Activated CD8-positive, alpha-beta memory T cell treated with anti-CD3 and anti-CD28 coated beads for 1 hour (primary cell): ENCODE measurements at regions not wholly inside any gene's neighbourhood (a gene's known extent, or its start where the extent isn't known, plus 50 kb on each side); places are given as distances from the start of the nearest gene placed in this dataset.
"Not testable (repeated sequence)": the region's sequence is repeated elsewhere in the genome, so short reads cannot be mapped to it uniquely, and the experiment has no call there.

Source experiments
- DNase-seq, 2 donors: peaks; one replicate each; pipeline ENCODE4 v3.0.0-alpha.2; 2020; ENCODE audit warnings: low read depth in 1 of 2; ENCODE audit errors: extremely low read depth in 1 of 2

DNA sequence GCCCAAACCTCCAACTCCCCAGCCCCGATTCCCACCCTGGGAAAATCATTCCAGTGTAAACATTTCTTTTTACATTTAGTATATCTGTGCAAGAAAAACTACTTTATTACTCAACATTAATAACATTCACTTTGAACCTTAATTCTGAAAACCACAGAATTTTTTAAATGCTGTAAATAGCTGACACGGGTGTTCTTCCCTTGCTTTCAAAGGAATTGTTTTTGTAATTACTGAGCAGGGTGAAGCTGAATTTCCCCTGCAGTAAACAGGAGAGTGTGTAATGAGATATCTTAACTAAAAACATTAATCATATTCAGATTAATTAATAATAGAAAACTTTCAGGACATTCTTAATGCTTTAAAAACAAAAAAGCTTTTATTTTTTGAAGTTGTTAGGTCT is 99.3 kb upstream of the CITED2 start:
- no peak for DNase-seq

DNA sequence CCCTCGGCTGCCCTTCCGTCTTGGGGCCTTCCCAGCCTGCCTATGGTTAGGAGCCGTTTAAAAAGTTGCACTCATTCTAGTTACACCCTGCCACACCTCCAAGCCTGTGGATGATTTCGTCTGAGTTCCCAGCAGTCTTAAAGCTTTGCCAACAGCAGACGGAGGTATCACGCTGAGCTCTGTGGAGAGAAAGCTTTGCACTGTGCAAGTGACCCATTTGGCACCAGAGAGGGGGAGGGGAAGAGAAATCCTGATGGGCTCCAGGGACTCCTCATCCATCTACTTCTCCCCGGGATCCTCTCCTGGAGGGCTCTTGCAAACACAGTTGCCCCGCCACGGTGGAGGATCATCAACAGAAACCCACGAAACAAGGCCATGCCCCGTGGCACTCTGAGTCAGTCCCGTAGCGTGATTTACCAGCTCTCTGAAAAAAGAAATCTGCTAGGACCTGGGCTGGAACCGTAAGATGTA is 98.8 kb upstream of the CITED2 start:
- no peak for DNase-seq

DNA sequence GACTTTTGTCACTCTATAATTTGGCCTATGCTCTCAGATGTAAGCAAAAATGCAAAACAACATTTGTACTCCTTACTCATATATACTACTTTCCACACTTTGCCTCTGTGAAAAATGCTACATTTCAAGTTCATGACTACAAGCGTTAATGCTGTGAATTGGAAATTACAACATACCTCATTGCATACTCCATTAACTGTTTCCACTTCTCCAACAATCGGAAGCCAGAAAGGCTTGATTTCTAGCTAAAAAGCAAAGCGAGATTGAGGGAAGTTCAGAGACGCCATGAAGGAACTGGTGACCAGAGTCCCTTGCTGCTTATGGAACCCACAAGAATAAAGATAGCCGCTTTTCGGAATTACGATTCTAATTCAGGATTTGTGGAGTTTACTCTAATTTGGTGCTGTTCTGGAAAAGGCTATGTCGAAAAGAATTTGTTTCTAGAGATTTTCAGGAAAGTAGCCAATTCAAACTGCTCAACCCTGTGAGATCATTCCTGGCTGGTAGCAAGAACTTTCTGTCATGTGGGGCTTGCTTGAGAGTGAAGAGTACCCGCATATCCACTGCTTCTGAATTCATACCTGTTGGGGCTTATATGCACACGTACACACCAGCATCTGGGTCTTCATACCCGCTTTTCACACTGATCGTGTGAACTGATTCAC is 98.0 kb upstream of the CITED2 start:
- no peak for DNase-seq

DNA sequence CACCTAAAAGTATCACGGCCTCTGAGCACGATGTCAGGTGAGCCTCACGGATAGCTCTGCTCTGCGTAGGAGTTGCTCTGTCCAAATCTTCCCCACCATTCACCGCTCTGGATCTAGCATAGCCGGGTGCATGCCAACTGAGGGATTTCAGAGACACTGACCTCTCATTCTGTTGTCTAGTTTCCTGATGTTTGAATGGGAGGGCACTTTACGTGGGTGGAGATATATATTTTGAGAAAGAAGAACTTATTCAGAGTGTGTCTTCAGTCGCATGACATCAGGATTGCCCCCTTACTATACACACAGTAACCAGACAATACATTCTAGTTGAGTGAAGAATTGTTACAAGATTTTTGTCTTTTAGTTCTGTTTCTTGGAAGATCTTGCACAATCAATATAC is 96.5 kb upstream of the CITED2 start:
- no peak for DNase-seq

DNA sequence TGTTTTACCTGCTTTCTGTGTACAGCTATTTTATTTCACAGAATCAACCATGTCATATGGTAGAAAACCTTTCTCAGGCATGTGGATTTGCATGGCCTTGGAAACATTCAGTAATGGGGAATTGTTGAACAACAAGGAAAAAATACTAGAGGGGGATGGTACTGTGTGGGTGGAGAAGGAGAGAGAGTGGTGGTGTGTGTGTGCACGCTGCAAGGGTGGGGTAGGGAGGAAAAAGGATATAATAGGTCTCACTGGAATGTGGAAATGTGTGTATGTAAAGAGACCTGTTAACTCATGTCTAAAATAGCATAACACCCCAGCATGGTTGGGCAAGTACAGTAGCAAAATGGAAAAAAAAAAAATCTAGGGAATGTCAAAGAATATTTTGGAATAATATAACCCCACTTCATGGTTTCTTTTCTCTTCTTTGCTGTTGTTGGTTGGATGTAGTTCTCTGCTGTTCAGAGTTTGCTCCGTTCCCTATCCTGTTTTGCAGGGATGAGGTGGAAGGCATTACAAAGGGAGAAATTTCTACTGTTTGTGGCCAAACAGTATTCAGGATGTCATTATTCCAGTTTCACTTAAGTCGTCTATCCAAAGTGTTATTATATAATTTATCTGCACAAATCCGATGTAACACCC is 93.9 kb upstream of the CITED2 start:
- no peak for DNase-seq

DNA sequence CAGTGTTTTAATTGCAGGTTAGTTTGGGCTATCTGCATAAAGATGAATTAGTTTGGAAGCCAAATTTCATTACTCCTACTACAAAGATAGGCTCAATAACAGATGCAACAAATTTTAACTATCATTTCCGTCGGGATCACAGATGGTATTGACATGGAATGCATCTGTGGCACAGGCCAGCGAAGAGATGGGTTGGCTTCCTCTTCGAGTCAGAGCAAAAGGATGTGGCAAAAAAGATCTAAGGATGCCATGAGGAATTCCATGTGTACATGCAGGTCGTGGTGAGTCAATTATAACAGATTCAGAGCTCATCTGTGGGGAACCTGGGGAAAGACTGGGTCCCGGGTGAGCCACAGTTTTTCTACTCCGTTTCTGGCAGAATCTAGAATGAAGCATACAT is 83.0 kb upstream of the CITED2 start:
- no peak for DNase-seq

DNA sequence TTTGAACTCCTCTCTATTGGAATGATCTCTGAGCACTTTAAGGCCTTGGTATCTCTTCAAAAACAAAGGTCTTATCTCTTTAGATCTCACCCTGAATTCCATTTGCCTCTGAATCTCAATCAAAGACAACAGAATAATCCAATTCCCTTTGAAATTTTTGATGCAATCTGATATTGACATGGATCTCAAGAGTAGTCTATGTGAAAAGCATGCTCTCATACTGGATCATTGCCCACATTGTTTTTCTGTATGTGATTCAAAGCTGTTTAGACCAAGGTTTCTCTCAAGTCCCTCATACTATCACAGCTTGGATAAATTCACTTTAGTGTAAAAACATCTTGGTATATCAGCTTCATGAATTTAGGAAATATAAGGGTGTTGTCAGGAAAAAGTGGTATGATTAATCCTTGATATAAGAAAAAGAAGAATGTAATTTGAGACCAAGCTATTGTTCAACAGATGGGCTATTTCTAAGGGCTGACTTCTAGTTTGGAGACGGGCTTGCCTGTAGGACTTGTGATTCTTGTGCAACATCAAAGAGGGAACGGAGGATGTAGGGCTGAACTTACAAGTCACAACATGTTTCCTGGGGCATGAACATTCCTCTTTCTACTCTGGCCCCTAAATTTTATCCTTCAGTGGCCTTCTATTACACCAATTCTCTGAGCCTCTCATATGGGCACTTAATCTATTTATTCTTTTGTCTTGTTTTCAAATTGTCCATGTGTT is 77.9 kb upstream of the CITED2 start:
- DNase-seq: no peak

DNA sequence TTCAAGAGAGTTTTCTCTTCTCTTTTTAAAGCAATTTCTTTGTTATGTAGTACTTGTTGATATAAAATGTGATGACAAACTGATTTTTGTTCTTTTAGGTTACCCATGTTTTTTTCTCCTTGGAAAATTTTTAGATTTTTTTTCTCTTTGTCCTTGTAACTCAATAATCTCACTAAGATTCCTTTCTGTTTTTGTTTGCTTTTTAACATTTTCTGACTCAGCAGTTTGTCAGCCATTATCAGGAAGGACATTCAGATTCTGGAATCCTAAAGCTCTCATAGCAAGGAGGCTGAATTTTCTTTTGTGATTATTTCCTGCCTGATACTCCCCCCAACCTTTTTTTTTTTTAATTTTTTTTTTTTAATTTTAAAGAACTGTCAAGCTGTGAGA is 75.2 kb upstream of the CITED2 start:
- no peak for DNase-seq

DNA sequence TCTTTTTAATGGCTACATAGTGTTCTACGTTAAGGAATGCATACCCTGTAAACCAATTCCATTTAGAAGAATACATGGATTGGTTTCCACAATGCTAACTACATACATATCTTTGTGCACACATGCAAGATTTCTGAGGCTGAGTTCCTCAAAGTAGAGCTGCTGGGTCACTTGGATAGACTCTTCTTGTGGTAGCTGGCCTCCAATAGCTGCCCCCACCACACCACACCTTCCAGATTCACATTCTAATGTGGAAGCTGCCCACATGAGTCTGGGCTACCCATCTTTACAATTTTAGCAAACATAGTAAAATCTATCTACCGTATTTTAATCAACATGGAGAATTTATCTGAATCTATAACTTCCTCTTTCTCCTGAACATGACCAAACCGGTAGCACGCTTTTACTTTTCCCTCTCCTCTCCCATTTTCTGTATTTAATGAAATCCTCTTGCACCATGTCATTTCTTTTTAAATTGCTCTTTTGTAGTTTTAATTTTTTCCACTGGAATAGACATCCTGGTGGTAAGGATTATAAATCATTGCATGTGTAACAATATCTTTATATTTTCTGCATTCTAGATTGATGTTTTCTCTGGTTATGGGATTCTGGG is 74.7 kb upstream of the CITED2 start:
- no peak for DNase-seq

DNA sequence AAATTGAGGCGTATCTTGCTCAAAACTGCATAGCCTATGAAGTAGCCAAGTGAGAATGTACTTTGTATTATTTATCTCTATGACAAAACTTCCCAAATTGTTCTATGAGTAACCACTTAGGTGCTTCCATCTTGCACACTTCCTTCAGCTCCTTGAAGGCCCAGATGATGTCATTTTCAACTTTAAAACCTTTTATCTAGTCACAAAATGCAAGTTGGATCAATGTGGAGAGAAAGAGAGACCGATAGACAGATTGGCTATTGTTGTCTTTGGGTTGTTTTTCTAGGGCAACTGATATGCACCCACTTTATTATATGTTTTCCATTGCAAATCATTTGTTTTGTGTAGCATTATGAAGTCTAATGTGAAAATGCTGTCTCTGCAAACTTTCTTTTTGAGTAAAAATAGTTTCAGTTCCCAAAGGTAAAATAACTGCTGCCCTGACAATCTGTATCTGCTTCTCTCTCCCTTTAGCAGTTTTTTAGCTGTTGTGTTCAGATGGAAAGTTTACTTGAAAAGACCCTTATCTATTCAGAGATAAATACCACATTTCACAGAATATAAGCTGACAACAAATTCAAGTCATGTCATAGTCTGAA is 73.7 kb upstream of the CITED2 start:
- no peak for DNase-seq

DNA sequence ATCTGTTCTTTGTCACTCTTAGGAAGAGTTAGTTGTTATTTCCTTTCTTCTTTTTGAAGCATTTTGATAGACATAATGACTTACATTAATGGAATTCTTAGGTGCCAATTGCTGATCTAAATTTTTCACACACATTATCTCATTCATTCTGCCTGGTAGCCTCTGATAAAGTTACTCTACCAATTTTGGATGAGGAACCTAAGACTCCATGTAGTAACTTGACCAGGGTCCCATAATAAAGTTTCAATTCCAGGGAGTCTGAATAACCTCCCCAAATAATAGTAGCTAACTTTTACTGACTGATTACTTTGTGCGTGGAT is 73.2 kb upstream of the CITED2 start:
- no peak for DNase-seq

DNA sequence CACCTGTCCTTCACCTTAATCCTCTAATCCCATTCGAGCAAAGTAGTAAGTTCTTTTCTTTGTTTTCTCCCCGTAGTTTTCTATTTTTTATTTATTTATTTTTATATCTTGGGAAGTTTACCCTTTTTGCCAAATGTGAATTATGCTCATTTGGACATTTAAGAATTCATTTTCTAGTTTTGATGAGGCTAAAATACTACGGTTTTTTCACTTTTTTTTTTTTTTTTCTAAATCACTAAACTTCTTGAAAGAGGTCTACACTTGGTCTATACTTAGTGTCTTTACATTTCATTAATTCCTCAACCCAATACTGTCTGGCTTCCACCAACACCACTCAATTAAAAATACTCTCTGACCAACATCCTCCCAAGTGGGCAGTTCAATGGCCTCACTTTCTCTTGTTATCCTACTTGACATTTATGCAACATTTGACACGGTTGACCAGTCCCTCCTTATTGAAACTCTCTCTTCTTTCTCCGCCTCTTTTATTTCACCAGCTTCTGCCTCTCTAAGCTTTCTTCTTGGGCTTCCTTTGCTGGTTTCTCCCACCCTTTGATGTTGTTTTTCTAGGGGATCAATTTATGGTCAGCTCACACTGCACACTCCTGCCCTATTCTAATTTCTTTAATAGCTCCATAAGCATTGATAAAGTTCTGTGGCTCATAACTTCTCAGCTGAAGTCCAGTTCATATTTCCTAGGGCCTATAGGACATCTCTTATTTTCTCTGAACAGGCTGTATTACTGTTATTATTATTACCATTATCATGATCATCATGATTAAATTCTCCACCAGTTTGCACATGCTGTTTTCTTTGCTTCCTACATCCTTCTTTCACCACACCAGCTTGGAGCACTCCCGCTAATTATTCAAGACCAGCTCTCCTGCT is 72.6 kb upstream of the CITED2 start:
- DNase-seq: no peak

DNA sequence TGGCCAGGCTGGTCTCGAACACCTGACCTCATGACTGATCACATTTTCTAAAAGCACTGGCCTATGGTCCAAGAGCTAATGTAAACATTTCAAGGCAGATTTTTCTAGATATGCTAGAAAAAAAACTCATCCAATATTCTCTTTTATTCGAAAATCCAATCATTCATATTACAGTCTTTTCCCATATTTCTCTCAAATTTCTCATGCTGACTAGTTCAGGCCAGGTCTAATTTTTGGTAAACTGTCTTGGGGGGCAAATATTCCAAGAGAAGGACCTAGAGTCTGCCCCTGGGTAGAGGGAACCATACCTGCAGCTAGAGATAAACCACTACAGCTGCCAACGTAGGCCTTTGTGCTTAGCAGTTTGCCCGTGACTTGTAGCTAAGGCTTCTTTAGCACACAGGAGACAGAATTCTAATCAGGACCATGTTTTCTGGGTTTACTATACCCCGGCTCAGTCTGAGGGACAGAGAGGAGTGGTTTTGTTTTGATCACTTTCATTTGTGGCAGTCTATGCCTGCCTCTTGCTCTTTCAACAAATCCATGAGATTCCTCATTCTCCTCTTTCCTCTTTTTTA is 71.8 kb upstream of the CITED2 start:
- DNase-seq: no peak

DNA sequence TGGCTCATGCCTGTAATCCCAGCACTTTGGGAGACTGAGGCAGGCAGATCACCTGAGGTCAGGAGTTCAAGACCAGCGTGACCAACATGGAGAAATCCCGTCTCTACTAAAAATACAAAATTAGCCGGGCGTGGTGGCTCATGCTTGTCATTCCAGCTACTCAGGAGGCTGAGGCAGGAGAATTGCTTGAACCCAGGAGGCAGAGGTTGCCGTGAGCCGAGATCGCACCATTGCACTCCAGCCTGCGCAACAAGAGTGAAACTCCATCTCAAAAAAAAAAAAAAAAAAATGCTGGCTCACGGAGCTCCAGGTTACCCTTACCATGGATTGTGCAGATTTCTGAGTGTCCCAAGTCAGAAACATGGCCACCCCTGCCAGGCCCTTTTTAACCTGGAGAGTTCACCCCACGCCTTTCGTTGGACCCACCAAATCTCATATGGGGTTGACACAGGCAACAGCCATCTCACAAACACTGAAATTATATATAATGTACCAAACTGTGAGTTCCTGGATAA is 69.9 kb upstream of the CITED2 start:
- DNase-seq: not testable (repeated sequence)

DNA sequence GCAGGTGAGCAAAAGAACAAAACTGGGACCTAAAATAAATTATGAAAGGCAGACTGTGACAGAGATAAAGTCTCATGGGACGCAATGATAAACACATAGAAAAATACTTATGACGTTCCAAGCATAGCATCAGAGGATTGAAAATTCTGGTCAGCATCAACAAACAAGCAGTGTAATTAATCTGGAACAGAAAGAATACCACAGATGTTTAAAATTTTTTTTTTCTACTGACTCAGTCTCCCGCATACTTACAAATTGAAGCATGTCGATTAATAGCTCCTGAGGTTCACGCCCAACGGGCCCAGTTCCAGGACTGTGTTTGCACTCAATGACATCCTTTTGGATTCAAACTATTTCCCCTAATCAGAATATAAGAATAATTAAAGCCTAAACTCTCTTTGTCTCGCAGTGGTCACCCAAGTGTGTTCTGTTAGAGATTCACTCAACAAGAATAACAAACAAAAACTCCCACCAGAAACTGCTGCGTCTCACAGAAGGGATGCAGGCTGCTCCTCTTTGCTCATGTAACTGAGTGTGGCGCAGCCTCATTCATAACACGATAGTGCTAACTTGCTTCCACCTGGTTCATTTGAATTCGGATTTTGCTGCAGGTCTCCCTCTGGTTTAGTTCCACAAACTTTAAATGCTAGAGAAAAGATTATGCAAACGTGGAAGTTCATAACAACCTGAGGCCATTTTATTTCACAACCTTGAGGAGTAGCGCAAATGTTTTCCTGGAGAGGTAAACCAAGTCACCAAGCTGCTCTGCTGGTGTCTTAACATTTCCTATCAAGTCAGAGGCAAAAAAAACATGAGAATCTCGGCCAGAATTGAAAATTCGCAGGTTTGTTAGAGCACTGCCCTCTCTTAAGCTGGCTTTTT is 69.0 kb upstream of the CITED2 start:
- DNase-seq: no peak

DNA sequence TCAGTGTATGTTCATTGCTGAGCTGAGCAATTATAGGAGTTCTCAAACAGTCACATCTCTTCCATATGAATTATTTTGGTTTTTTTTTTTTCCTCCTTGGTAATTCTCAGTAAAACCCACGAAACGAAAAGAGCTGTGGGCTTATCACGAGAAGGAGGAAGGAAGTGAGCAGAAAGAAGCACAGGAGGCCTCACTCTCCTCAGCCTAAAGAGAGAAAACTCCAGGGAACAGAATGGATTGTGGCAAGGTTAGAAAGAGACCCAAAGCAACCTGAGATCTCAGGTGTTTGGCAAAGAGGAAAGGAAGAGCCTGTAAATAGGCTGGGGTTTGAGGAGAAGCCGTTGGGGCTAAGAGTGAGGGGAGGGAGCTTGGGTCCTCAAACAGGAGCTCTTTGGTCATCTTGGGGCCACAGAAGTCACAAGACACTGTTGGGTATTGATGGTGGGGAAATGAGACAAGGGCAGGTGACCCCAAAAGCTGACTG is 67.8 kb upstream of the CITED2 start:
- no peak for DNase-seq

DNA sequence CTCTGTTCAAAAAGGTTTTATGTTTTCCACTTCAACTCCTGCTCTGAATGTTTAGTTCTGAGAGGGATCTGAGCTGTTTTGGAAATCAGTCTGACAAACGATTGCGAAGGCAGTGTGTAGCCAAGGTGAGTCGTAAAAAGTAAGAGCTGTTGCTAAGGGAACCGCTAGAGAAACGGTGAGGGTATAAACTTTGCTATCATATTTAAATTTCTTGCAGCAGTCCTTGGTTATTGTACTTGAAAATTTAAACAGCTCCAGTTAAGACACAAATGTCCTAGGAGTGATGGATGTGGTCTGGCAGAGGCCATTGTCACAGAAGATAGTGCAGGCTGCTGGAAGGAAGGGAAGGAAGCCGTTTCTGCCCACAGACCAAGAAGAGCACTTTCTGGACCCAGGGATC is 64.9 kb upstream of the CITED2 start:
- DNase-seq: no peak

DNA sequence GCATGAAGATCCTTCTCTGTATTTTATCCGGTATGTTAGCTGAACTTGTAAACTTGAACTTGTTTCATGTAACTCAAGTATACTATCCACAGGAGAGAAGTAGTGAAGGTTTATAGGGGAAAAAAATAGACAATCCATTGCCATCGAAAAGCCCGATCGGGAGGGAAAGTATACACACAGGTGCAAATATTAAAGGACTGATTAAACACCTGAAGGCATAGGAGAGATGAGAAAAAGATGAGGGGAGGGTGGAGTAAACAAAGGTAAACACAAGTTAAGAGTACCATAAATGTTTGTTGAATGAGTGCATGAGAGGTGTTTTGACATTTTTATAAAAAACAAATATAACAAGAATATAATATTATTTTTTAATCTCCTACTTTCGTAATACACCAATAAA is 64.3 kb upstream of the CITED2 start:
- DNase-seq: no peak

DNA sequence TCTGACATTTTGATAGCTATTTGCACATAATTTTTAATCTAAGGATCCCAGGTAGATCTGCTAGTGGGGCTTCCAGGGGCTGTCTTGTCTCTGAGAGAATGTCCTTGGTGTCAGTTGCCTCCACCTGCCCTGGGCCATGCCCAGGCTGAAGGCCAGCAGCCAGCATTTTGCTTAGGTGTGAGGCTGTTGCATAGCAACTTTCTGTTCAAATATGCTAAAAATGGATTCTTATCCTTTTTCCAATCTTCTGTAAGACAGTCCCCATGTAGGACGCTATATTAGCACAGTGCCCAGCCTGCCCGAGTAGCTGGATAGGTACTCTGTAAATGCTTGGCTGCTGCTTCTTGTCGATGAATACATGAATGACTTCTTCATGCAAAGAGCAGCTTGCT is 62.5 kb upstream of the CITED2 start:
- no peak for DNase-seq
